ENCODE measurements at regions not wholly inside any gene's neighbourhood (a gene's known extent, or its start where the extent isn't known, plus 50 kb on each side); places are given as distances from the start of the nearest gene placed in this dataset.

DNA sequence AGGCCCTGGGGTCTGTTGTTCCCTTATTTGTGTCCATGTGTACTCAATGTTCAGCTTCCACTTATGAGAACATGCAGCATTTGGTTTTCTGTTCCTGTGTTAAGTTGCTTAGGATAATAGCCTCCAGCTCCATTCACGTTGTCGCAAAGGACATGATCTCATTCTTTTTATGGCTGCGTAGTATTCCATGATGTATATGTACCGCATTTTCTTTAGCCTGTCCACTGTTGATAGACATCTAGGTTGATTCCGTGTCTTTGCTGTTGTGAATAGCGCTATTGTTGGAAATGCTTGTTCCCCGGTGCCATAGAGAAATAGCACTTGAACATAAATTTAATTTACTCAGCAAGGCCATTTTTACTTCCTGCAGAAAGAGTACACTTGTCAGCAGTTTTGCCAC, 51.3 kb upstream of the EPAS1 start:
- TF ChIP-seq, protein P1, sequence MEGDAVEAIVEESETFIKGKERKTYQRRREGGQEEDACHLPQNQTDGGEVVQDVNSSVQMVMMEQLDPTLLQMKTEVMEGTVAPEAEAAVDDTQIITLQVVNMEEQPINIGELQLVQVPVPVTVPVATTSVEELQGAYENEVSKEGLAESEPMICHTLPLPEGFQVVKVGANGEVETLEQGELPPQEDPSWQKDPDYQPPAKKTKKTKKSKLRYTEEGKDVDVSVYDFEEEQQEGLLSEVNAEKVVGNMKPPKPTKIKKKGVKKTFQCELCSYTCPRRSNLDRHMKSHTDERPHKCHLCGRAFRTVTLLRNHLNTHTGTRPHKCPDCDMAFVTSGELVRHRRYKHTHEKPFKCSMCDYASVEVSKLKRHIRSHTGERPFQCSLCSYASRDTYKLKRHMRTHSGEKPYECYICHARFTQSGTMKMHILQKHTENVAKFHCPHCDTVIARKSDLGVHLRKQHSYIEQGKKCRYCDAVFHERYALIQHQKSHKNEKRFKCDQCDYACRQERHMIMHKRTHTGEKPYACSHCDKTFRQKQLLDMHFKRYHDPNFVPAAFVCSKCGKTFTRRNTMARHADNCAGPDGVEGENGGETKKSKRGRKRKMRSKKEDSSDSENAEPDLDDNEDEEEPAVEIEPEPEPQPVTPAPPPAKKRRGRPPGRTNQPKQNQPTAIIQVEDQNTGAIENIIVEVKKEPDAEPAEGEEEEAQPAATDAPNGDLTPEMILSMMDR (IDR thresholded peaks at IDR 0.05; ENCODE audit: low read length) = no peak
- TF ChIP-seq EZH2 (optimal IDR thresholded peaks at IDR 0.05; ENCODE audit: low read depth, low read length) (no peak), EZH2phosphoT487 (IDR thresholded peaks at IDR 0.05; ENCODE audit: low read length) (no peak)

Measured in MM.1S (cell line).